ENCODE measurements at regions not wholly inside any gene's neighbourhood (a gene's known extent, or its start where the extent isn't known, plus 50 kb on each side); places are given as distances from the start of the nearest gene placed in this dataset.

GRCh38 chr4:4603592-4603991, 61.7 kb upstream of the STX18 start:
- peak; percentile 51 for DNase-seq
- H3K4me3 ChIP-seq (ENCODE audit: low read depth, low read length): no peak overlapping the region
- H3K36me3 ChIP-seq: no peaks in the 10 kb centered on the region
- no peaks in the 10 kb centered on the region for H3K27me3 ChIP-seq
- H3K4me1 ChIP-seq: peaks cover 14% of the 10 kb centered on the region
- no peaks in the 10 kb centered on the region for H3K9me3 ChIP-seq
- no peak for TF ChIP-seq CTCF (IDR thresholded peaks at IDR 0.05; ENCODE audit: low read depth, low read length)

- H3K9me3 ChIP-seq: no peaks in the 10 kb centered on the region
- no peaks in the 10 kb centered on the region for H3K36me3 ChIP-seq
- DNase-seq: no peak
- H3K27me3 ChIP-seq: no peaks in the 10 kb centered on the region
- no peak overlapping the region for H3K4me3 ChIP-seq (ENCODE audit: low read depth, low read length)
- TF ChIP-seq CTCF (IDR thresholded peaks at IDR 0.05; ENCODE audit: low read depth, low read length): no peak
- H3K4me1 ChIP-seq: peaks cover 14% of the 10 kb centered on the region
Observed at GRCh38 chr4:4603067-4603466, 61.2 kb upstream of the STX18 start.

- no peak for TF ChIP-seq CTCF (IDR thresholded peaks at IDR 0.05; ENCODE audit: low read depth, low read length)
Observed at GRCh38 chr4:4602468-4602867, 60.6 kb upstream of the STX18 start.

GRCh38 chr4:4601803-4602369, 60.0 kb upstream of the STX18 start:
- H3K9me3 ChIP-seq: no peaks in the 10 kb centered on the region
- H3K36me3 ChIP-seq: no peaks in the 10 kb centered on the region
- H3K4me1 ChIP-seq: peaks cover 14% of the 10 kb centered on the region
- no peaks in the 10 kb centered on the region for H3K27me3 ChIP-seq
- TF ChIP-seq CTCF (IDR thresholded peaks at IDR 0.05; ENCODE audit: low read depth, low read length): no peak
- no peak for DNase-seq
- H3K4me3 ChIP-seq (ENCODE audit: low read depth, low read length): no peak overlapping the region

More at GRCh38 chr4:4602468-4602867, 60.6 kb upstream of the STX18 start:
- H3K27me3 ChIP-seq: no peaks in the 10 kb centered on the region
- no peak overlapping the region for H3K4me3 ChIP-seq (ENCODE audit: low read depth, low read length)
- DNase-seq: no peak
- H3K9me3 ChIP-seq: no peaks in the 10 kb centered on the region
- H3K36me3 ChIP-seq: no peaks in the 10 kb centered on the region
- H3K4me1 ChIP-seq: peaks cover 14% of the 10 kb centered on the region

GRCh38 chr4:4599481-4600275, 57.8 kb upstream of the STX18 start:
- H3K4me1 ChIP-seq: peaks cover 14% of the 10 kb centered on the region
- TF ChIP-seq CTCF (IDR thresholded peaks at IDR 0.05; ENCODE audit: low read depth, low read length): no peak
- H3K36me3 ChIP-seq: no peaks in the 10 kb centered on the region
- no peaks in the 10 kb centered on the region for H3K9me3 ChIP-seq
- DNase-seq: no peak
- no peaks in the 10 kb centered on the region for H3K27me3 ChIP-seq
- no peak overlapping the region for H3K4me3 ChIP-seq (ENCODE audit: low read depth, low read length)

- no peaks in the 10 kb centered on the region for H3K9me3 ChIP-seq
Observed at GRCh38 chr4:4598851-4599411, 57.1 kb upstream of the STX18 start.

More at GRCh38 chr4:4598851-4599411, 57.1 kb upstream of the STX18 start:
- Histone ChIP-seq H3K36me3 (no peaks in the 10 kb centered on the region), H3K4me1 (peaks cover 12% of the 10 kb centered on the region), H3K27me3 (no peaks in the 10 kb centered on the region), H3K4me3 (ENCODE audit: low read depth, low read length) (no peak overlapping the region)
- no peak for TF ChIP-seq CTCF (IDR thresholded peaks at IDR 0.05; ENCODE audit: low read depth, low read length)
- DNase-seq: no peak
